PC-3 (cell line): ENCODE measurements at regions not wholly inside any gene's neighbourhood (a gene's known extent, or its start where the extent isn't known, plus 50 kb on each side); places are given as distances from the start of the nearest gene placed in this dataset.

Source experiments
- ATAC-seq: fragments of 200-7000 bp; cut with Tn5 transposase; 2 replicates; pipeline ENCODE4 v1.9.1; 2020; ENCODE audit warnings: mild to moderate bottlenecking, moderate library complexity
- BruUV-seq: library from RNA; stranded (reverse); fragments of 400-500 nt; replicated peaks from 2 replicates; lab custom pipeline; 2021; lab: Mats Ljungman, UMichigan
- CTCF ChIA-PET: fragments of 300-600 bp; sonication (Branson Sonifier 250); formaldehyde crosslinking; loops from one replicate; lab custom pipeline; 2022; ENCODE audit warnings: antibody characterized with exemption; lab: Charles Lee
- POLR2A ChIA-PET: fragments of 300-600 bp; sonication (Branson Sonifier 250); formaldehyde crosslinking; loops from one replicate; lab custom pipeline; 2022; ENCODE audit warnings: antibody characterized with exemption; ENCODE audit not compliant: unreplicated experiment; lab: Charles Lee
- DNase-seq: peaks from one replicate; pipeline ENCODE4 v3.0.0-alpha.2; 2015
- H2AFZ ChIP-seq: fragments of 300-600 bp; sonication (generic); 2 replicates; pipeline ENCODE4 v1.6.0; 2016; ENCODE audit warnings: antibody characterized with exemption, low read length
- H3F3A ChIP-seq: fragments of 300-600 bp; sonication (generic); one replicate; pipeline ENCODE4 v1.6.0; 2017; ENCODE audit warnings: antibody characterized with exemption, low read length, control low read depth, mild to moderate bottlenecking; ENCODE audit not compliant: unreplicated experiment
- H3K27ac ChIP-seq: fragments of 300-600 bp; sonication (generic); 2 replicates; pipeline ENCODE4 v1.5.1; 2016; ENCODE audit warnings: mild to moderate bottlenecking, low read length
- H3K27me3 ChIP-seq: fragments of 300-600 bp; sonication (generic); 2 replicates; pipeline ENCODE4 v1.6.1; 2016; ENCODE audit warnings: low read length, mixed read lengths
- H3K36me3 ChIP-seq: fragments of 300-600 bp; sonication (generic); 2 replicates; pipeline ENCODE4 v1.6.1; 2016; ENCODE audit warnings: low read depth, mixed run types, low read length, mixed read lengths
- H3K4me1 ChIP-seq: fragments of 300-600 bp; sonication (generic); 2 replicates; pipeline ENCODE4 v1.5.1; 2016; ENCODE audit warnings: low read length; ENCODE audit not compliant: insufficient read depth
- H3K4me2 ChIP-seq: fragments of 300-600 bp; sonication (generic); 2 replicates; pipeline ENCODE4 v1.6.0; 2016; ENCODE audit warnings: low read length
- H3K4me3 ChIP-seq: fragments of 300-600 bp; sonication (generic); 2 replicates; pipeline ENCODE4 v1.5.1; 2016; ENCODE audit warnings: mild to moderate bottlenecking, low read length, mixed read lengths
- H3K79me2 ChIP-seq: fragments of 300-600 bp; sonication (generic); 2 replicates; pipeline ENCODE4 v1.6.1; 2017; ENCODE audit warnings: low read length, mixed read lengths
- H3K9ac ChIP-seq: fragments of 300-600 bp; sonication (generic); 2 replicates; pipeline ENCODE4 v1.6.0; 2016; ENCODE audit warnings: mild to moderate bottlenecking, low read length
- H3K9me2 ChIP-seq: fragments of 300-600 bp; sonication (generic); replicated peaks from 2 replicates; pipeline ENCODE4 v1.6.1; 2016; ENCODE audit warnings: mixed run types, low read length, mixed read lengths
- H3K9me3 ChIP-seq: fragments of 300-600 bp; sonication (generic); 2 replicates; pipeline ENCODE4 v1.6.1; 2016; ENCODE audit warnings: low read length, mixed read lengths
- H4K20me1 ChIP-seq: fragments of 300-600 bp; sonication (generic); 2 replicates; pipeline ENCODE4 v1.6.1; 2016; ENCODE audit warnings: low read length, mixed read lengths
- CTCF ChIP-seq: fragments of 300-600 bp; sonication (generic); conservative IDR thresholded peaks from 2 replicates; pipeline ENCODE4 v1.5.1; 2017; ENCODE audit warnings: antibody characterized with exemption, low read depth, mild to moderate bottlenecking, low read length
- EZH2 ChIP-seq: fragments of 300-600 bp; sonication (generic); IDR thresholded peaks from one replicate; pipeline ENCODE4 v1.6.1; 2017; ENCODE audit warnings: antibody characterized with exemption, mild to moderate bottlenecking, low read length; ENCODE audit not compliant: unreplicated experiment
- EZH2phosphoT487 ChIP-seq: fragments of 300-600 bp; sonication (generic); IDR thresholded peaks from 2 replicates; pipeline ENCODE4 v1.6.1; 2018; ENCODE audit warnings: mild to moderate bottlenecking, antibody characterized with exemption, low read length, borderline replicate concordance
- intact Hi-C: fragments of 100-400 bp; cut with micrococcal nuclease; formaldehyde crosslinking; loops from 2 replicates; pipeline ENCODE4 v1.9.0; 2023

- Histone ChIP-seq H3K79me2 (no peaks in the 10 kb centered on the region), H3K27me3 (no peaks in the 10 kb centered on the region), H3K36me3 (no peaks in the 10 kb centered on the region), H3K4me3 (no peak overlapping the region), H3K9me2 (no peaks in the 10 kb centered on the region), H3K4me2 (no peak overlapping the region), H3K4me1 (no peaks in the 10 kb centered on the region), H3K9ac (no peak overlapping the region), H2AFZ (no peak overlapping the region), H3F3A (no peaks in the 10 kb centered on the region), H4K20me1 (no peaks in the 10 kb centered on the region), H3K9me3 (0 out of 2 replicates have a peak, but pooled peaks cover 6% of the 10 kb centered on the region), H3K27ac (no peak overlapping the region)
- ChIA-PET CTCF (no interaction called here), POLR2A (no interaction called here)
- intact Hi-C loops, result no loop called here
- TF ChIP-seq EZH2, result no peak
- TF ChIP-seq EZH2phosphoT487, result no peak
- no peak for TF ChIP-seq CTCF
- no peak for ATAC-seq
- BruUV-seq, result no TSS peak
- peak; percentile 8 for DNase-seq
These were observed 172.3 kb downstream of the OGFRL1 start for GRCh38 chr6:71460933-71461332.

GRCh38 chr6:71463061-71463460 is 174.4 kb downstream of the OGFRL1 start:
- Histone ChIP-seq H3K27me3 (no peaks in the 10 kb centered on the region), H3K4me1 (no peaks in the 10 kb centered on the region), H3F3A (no peaks in the 10 kb centered on the region), H3K79me2 (no peaks in the 10 kb centered on the region), H3K4me3 (no peak overlapping the region), H3K36me3 (no peaks in the 10 kb centered on the region), H4K20me1 (no peaks in the 10 kb centered on the region), H3K9ac (no peak overlapping the region), H2AFZ (no peak overlapping the region), H3K27ac (no peak overlapping the region), H3K9me3 (0 out of 2 replicates have a peak, but pooled peaks cover 9% of the 10 kb centered on the region), H3K4me2 (no peak overlapping the region), H3K9me2 (no peaks in the 10 kb centered on the region)
- intact Hi-C loops, result no loop called here
- TF ChIP-seq CTCF, result no peak
- TF ChIP-seq EZH2, result no peak
- TF ChIP-seq EZH2phosphoT487, result no peak
- ChIA-PET POLR2A (no interaction called here), CTCF (no interaction called here)
- no peak for ATAC-seq
- BruUV-seq, result no TSS peak
- no peak for DNase-seq

GRCh38 chr6:71465096-71465495 is 176.5 kb downstream of the OGFRL1 start:
- Histone ChIP-seq H3K9me3 (0 out of 2 replicates have a peak, but pooled peaks cover 9% of the 10 kb centered on the region), H2AFZ (no peak overlapping the region), H3K79me2 (no peaks in the 10 kb centered on the region), H3F3A (no peaks in the 10 kb centered on the region), H4K20me1 (no peaks in the 10 kb centered on the region), H3K36me3 (no peaks in the 10 kb centered on the region), H3K27ac (no peak overlapping the region), H3K9me2 (no peaks in the 10 kb centered on the region), H3K9ac (no peak overlapping the region), H3K4me1 (0 out of 2 replicates have a peak, but pooled peaks cover 13% of the 10 kb centered on the region), H3K4me3 (no peak overlapping the region), H3K27me3 (no peaks in the 10 kb centered on the region), H3K4me2 (no peak overlapping the region)
- TF ChIP-seq EZH2 (no peak), EZH2phosphoT487 (no peak), CTCF (no peak)
- intact Hi-C loops, result no loop called here
- no TSS peak for BruUV-seq
- CTCF ChIA-PET, result no interaction called here
- POLR2A ChIA-PET, result no interaction called here
- ATAC-seq, result no peak
- no peak for DNase-seq
